Smooth muscle cell (in vitro differentiated cells): ENCODE measurements at regions not wholly inside any gene's neighbourhood (a gene's known extent, or its start where the extent isn't known, plus 50 kb on each side); places are given as distances from the start of the nearest gene placed in this dataset.

Experiments
- DNase-seq: peaks from one replicate; lab custom pipeline; 2025; ENCODE audit not compliant: unreplicated experiment; lab: John Stamatoyannopoulos, UW
- H2AFZ ChIP-seq: fragments of 200-600 bp; sonication (generic); 2 replicates; pipeline ENCODE4 v1.6.0; 2016; ENCODE audit warnings: antibody characterized with exemption, low read depth, mild to moderate bottlenecking
- H3F3A ChIP-seq: fragments of 200-600 bp; sonication (generic); 2 replicates; pipeline ENCODE4 v1.6.0; 2017; ENCODE audit warnings: antibody characterized with exemption, low read depth
- H3K27ac ChIP-seq: fragments of 200-600 bp; sonication (generic); 2 replicates; pipeline ENCODE4 v1.5.1; 2016; ENCODE audit warnings: low read depth, mild to moderate bottlenecking
- H3K27me3 ChIP-seq: fragments of 200-600 bp; sonication (generic); 2 replicates; pipeline ENCODE4 v1.6.1; 2016; ENCODE audit warnings: low read depth, mild to moderate bottlenecking
- H3K36me3 ChIP-seq: fragments of 200-600 bp; sonication (generic); 2 replicates; pipeline ENCODE4 v1.5.1; 2016; ENCODE audit warnings: low read depth
- H3K4me1 ChIP-seq: fragments of 200-600 bp; sonication (generic); 2 replicates; pipeline ENCODE4 v1.5.1; 2016; ENCODE audit warnings: low read depth
- H3K4me2 ChIP-seq: fragments of 200-600 bp; sonication (generic); 2 replicates; pipeline ENCODE4 v1.6.0; 2016; ENCODE audit warnings: mild to moderate bottlenecking
- H3K4me3 ChIP-seq: fragments of 200-600 bp; sonication (generic); 2 replicates; pipeline ENCODE4 v1.5.1; 2016; ENCODE audit warnings: mild to moderate bottlenecking
- H3K79me2 ChIP-seq: fragments of 200-600 bp; sonication (generic); 2 replicates; pipeline ENCODE4 v1.6.0; 2016; ENCODE audit warnings: low read depth, mild to moderate bottlenecking
- H3K9ac ChIP-seq: fragments of 200-600 bp; sonication (generic); 2 replicates; pipeline ENCODE4 v1.6.0; 2016; ENCODE audit warnings: low read depth
- H3K9me3 ChIP-seq: fragments of 200-600 bp; sonication (generic); replicated peaks from 2 replicates; pipeline ENCODE4 v1.5.1; 2016; ENCODE audit warnings: low read depth
- H4K20me1 ChIP-seq: fragments of 200-600 bp; sonication (generic); 2 replicates; pipeline ENCODE4 v1.6.0; 2016; ENCODE audit warnings: low read depth
- WGBS: methylation state at CpG from one replicate; pipeline ENCODE4 v1.1.7; 2016; ENCODE audit warnings: low lambda C conversion rate; 5-methylcytosine and 5-hydroxymethylcytosine counted together
- TF ChIP-seq, protein P1 (sequence below): fragments of 200-600 bp; sonication (generic); IDR thresholded peaks from 2 replicates; pipeline ENCODE4 v1.5.1; 2017; ENCODE audit warnings: borderline replicate concordance, mild to moderate bottlenecking, antibody characterized with exemption; ENCODE audit not compliant: insufficient read depth, poor library complexity, severe bottlenecking

- no peak overlapping the region for H3K4me3 ChIP-seq
- H3K4me1 ChIP-seq: no peaks in the 10 kb centered on the region
- H3K9me3 ChIP-seq: no peaks in the 10 kb centered on the region
- TF ChIP-seq, protein P1, sequence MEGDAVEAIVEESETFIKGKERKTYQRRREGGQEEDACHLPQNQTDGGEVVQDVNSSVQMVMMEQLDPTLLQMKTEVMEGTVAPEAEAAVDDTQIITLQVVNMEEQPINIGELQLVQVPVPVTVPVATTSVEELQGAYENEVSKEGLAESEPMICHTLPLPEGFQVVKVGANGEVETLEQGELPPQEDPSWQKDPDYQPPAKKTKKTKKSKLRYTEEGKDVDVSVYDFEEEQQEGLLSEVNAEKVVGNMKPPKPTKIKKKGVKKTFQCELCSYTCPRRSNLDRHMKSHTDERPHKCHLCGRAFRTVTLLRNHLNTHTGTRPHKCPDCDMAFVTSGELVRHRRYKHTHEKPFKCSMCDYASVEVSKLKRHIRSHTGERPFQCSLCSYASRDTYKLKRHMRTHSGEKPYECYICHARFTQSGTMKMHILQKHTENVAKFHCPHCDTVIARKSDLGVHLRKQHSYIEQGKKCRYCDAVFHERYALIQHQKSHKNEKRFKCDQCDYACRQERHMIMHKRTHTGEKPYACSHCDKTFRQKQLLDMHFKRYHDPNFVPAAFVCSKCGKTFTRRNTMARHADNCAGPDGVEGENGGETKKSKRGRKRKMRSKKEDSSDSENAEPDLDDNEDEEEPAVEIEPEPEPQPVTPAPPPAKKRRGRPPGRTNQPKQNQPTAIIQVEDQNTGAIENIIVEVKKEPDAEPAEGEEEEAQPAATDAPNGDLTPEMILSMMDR: no peak
- no peak overlapping the region for H2AFZ ChIP-seq
- no peaks in the 10 kb centered on the region for H3K27me3 ChIP-seq
- H3K4me2 ChIP-seq: no peak overlapping the region
- H3K27ac ChIP-seq: no peak overlapping the region
- H4K20me1 ChIP-seq: no peaks in the 10 kb centered on the region
- no peaks in the 10 kb centered on the region for H3K36me3 ChIP-seq
- no peaks in the 10 kb centered on the region for H3F3A ChIP-seq
- H3K79me2 ChIP-seq: no peaks in the 10 kb centered on the region
- H3K9ac ChIP-seq: no peak overlapping the region
- DNase-seq: no peak
- 92% methylated on average over 3 of the region's 3 CpGs for WGBS
Measured at GRCh38 chr14:94929354-94929753, 159.4 kb upstream of the GSC start.

GRCh38 chr14:94926176-94926575 lies 156.3 kb upstream of the GSC start:
- H3K27me3 ChIP-seq: no peaks in the 10 kb centered on the region
- H3K36me3 ChIP-seq: no peaks in the 10 kb centered on the region
- TF ChIP-seq, protein P1: no peak
- DNase-seq: no peak
- H3K9me3 ChIP-seq: no peaks in the 10 kb centered on the region
- H3F3A ChIP-seq: no peaks in the 10 kb centered on the region
- H3K4me1 ChIP-seq: no peaks in the 10 kb centered on the region
- no peak overlapping the region for H3K4me3 ChIP-seq
- H3K79me2 ChIP-seq: no peaks in the 10 kb centered on the region
- no peak overlapping the region for H2AFZ ChIP-seq
- no peaks in the 10 kb centered on the region for H4K20me1 ChIP-seq
- no peak overlapping the region for H3K27ac ChIP-seq
- WGBS: 83% methylated on average over 10 of the region's 10 CpGs
- no peak overlapping the region for H3K9ac ChIP-seq
- H3K4me2 ChIP-seq: no peak overlapping the region

DNA sequence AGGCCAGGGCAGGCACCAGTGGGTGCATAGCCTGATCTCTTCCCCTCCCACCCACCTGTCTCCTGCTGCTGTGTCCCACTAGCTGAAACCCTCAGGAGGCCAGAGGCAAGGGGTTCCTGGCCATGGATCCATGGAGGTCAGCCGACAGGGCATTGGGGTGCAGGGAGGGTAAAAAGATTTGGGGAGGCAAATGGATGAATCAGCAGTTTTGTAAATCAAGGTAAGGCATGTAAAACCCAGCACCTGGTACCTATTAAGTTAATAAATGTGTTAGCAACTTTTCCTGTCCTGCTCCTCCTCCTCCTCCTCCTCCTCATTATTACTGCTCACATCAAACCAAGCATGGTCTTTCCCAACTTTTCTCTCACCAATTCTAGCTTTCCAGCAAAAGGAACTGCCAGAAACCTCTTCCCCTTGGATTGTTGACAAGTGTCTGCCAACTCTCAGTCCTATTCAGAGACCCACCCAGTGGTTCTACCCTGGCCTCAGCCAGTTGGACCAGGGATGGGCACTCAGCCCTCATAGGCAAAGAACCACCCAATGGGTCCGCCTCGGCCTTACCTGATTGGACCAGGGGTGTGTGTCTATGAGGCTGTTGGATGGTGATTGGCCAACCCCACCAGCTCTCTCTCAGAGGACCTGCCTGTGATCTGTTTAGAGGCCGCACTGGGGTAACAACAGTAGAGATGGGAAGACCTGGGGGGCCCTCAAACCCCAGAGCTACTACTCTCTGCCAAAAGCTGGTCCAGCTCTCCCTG lies 155.7 kb upstream of the GSC start:
- WGBS: 95% methylated on average over 4 of the region's 4 CpGs
- no peak overlapping the region for H2AFZ ChIP-seq
- H3K27ac ChIP-seq: no peak overlapping the region
- no peak overlapping the region for H3K9ac ChIP-seq
- H3F3A ChIP-seq: no peaks in the 10 kb centered on the region
- H3K9me3 ChIP-seq: no peaks in the 10 kb centered on the region
- H3K27me3 ChIP-seq: no peaks in the 10 kb centered on the region
- H3K4me1 ChIP-seq: no peaks in the 10 kb centered on the region
- no peaks in the 10 kb centered on the region for H3K36me3 ChIP-seq
- TF ChIP-seq, protein P1: no peak
- no peak overlapping the region for H3K4me3 ChIP-seq
- H4K20me1 ChIP-seq: no peaks in the 10 kb centered on the region
- H3K4me2 ChIP-seq: no peak overlapping the region
- no peaks in the 10 kb centered on the region for H3K79me2 ChIP-seq
- no peak for DNase-seq

DNA sequence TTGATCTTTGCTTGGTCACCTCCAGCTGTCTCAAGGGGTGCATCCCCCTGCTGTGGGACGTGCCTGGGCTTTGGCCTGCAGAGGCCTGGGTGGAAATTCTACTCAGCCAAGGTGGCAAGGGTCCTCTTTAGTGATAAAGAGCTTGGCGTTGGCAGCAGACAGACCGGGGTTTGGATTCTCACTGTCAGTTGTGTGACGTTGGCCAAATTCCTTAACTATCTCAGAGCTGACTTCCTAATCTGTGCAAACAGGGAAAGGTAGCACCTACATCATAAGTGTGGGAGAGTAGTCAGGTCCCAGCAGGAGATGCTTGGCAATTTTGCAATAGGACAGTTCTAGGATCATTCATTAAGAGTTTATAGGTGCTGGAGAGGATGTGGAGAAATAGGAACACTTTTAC lies 154.3 kb upstream of the GSC start:
- Histone ChIP-seq H4K20me1 (no peaks in the 10 kb centered on the region), H3K4me1 (no peaks in the 10 kb centered on the region), H2AFZ (no peak overlapping the region), H3K9ac (no peak overlapping the region), H3K4me2 (no peak overlapping the region), H3K27ac (no peak overlapping the region), H3K27me3 (no peaks in the 10 kb centered on the region), H3K4me3 (no peak overlapping the region), H3K36me3 (no peaks in the 10 kb centered on the region), H3K9me3 (no peaks in the 10 kb centered on the region), H3F3A (no peaks in the 10 kb centered on the region), H3K79me2 (no peaks in the 10 kb centered on the region)
- 88% methylated on average over 4 of the region's 4 CpGs for WGBS
- TF ChIP-seq, protein P1: no peak
- no peak for DNase-seq
